NCI-H748 (cell line): ENCODE measurements at regions not wholly inside any gene's neighbourhood (a gene's known extent, or its start where the extent isn't known, plus 50 kb on each side); places are given as distances from the start of the nearest gene placed in this dataset.
"Not testable (repeated sequence)": the region's sequence is repeated elsewhere in the genome, so short reads cannot be mapped to it uniquely, and the experiment has no call there.

Experiments
- DNase-seq: peaks from one replicate; lab custom pipeline; 2025; ENCODE audit not compliant: unreplicated experiment; lab: John Stamatoyannopoulos, UW

DNA sequence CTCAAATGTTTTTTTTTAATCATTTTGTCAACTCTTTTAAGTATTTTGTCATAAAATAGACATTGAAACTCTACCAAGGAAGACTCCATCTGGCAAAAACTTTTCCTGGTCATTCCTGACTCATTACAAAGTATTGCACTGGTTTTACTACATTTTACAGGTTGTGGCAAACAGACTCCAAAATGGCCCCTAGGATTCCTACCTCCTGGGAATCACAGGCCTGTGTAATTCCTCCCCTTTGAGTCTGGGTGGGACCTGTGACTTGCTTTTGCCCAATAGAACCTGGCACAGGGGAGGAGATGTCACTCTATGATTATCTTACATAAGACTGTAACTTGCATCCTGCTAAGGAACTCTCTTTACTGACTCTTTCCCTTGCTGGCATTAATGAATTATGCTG lies 123.6 kb upstream of the KCNJ6 start:
- no peak for DNase-seq

GRCh38 chr21:38041493-38041892 lies 125.2 kb upstream of the KCNJ6 start:
- DNase-seq: no peak

DNA sequence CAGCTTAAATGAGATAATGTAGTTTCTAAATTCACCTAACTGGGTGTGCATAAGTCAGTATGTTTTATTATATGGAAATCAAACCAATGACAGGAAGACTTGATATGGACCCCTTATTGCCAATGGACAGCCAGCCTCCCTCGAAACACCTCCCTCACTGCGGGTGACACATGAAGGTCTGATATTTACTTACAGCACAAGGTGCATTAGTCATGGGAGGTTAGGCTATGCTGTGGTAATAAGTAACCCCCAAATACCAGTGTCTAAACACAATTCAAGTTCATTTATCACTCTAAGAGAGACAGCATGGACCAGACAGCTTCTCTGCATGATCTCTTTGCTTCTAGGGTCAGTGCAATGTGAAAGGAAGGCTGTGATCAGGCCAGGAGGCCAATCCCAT lies 126.0 kb upstream of the KCNJ6 start:
- DNase-seq: no peak

- peak; percentile 96 for DNase-seq
Observed at GRCh38 chr21:38048167-38048566, 131.9 kb upstream of the KCNJ6 start.

- DNase-seq: peak; percentile 92
Observed at GRCh38 chr21:38054334-38054733, 138.1 kb upstream of the KCNJ6 start.

DNA sequence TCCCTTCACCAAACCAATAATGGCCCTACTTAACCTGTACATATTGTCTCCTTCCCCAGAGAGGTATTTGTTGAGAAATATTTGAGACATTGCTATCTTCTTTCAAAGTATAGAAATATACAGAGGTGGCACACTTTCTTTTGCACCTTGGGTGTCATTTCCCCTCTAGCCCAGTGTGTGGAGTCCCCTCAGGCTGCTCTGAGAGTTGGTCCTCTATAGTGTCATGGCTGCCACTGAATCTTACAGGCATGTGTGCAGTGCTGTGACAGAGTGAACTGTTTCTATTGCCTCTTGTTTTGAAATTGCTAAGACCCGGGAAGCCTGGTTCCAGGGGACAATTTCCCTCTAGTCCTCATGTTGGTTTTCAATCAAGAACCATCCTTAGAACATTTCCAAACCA lies 140.2 kb upstream of the KCNJ6 start:
- no peak for DNase-seq

DNA sequence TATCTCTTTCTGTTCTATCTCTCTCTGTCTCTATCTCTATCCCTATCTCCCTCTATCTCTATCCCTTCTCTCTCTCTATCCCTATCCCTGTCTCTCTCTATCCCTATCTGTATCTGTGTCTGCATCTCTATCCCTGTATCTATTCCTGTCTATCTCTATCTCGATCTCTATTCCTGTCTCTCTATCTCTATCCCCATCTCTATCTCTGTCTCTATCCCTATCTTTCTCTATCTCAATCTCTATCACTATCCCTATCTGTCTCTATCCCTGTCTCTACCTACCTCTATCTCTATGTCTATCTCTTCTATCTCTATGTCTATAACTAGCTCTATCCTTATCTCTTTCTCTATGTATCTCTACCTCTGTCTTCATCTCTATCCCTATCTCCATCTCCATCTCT lies 141.4 kb upstream of the KCNJ6 start:
- DNase-seq: no peak

DNA sequence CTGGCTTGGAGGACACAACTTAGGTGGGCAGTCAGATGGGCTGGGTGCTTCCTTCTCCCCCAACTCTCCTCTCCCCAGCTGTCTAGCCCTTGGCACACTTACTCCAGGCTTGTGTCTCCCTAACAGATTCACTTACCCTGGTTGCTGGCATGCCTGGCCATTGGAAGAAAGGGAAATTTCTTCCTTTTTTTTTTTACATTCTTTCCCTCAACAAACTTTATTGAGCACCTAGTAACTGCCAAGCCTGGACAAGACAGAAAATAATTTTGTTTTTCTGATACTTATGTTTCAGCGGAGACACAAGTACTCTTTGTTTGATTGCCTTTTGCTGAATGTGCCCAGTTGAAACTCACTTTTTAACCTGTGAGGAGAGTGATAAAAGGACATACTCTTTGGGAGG lies 144.3 kb upstream of the KCNJ6 start:
- no peak for DNase-seq

DNA sequence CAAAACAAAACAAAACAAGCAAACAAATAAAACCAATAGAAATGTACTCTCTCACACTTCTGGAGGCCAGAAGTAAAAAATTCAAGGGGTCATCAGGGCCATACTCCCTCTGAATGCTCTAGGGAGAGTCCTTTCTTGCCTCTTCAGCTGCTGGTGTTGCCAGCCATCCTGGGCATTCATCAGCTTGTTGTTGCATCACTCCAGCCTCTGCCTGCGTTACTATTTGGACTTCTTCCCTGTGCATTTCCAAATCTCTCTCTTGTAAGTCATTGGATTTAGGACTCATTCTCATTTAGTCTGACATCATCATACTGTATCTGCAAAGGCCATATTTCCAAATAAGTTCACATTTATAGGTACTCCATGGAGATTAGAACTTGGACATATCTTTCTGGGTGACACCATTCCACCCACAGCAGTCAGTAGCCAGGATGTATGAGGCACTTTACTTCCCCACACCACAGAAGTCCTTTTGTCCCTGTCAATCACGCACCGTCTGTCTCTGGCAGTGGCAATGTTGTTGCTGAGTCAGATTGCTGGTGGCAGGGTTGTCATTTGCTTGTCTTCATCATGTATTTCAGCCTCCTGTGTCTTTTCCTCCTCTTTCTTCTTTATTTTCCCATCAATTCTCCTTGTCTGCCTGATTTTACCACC lies 151.0 kb upstream of the KCNJ6 start:
- no peak for DNase-seq

- DNase-seq: no peak
Observed at GRCh38 chr21:38072489-38072888, 156.2 kb upstream of the KCNJ6 start.

DNA sequence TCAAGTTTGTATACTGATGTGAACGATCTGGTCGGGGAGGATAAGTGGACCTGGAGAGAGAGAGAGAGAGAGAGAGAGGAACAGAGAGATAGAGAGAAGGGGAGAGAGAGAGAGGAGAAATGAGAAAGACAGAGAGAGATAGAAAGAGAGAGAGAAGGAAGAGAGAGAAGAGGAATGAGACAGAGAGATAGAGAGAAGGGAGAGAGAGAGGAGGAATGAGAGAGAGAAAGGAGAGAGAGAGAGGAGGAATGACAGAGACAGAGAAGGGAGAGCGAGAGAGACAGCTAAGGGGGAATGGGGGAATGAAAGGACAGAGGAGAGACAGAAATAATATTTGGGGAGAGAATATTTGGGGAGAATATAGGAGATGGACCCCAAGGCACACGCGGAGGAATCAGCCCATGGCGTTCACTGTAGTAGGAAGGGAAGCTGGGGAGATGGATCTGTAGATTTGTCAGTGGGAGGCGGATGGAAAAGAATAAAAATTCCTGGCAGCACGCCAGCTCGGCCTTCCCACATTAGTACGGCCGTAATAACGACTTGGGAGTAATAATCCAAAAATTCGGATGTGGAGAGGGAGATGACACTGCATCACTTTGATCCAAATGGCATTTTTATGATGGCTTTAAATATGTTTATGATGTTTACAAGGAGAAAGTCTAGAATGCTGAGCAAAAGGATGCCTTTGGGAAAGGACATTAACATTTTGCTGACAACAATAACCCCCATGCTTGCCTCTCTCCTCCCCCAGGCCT lies 159.8 kb upstream of the KCNJ6 start:
- DNase-seq: peak; percentile 37

DNA sequence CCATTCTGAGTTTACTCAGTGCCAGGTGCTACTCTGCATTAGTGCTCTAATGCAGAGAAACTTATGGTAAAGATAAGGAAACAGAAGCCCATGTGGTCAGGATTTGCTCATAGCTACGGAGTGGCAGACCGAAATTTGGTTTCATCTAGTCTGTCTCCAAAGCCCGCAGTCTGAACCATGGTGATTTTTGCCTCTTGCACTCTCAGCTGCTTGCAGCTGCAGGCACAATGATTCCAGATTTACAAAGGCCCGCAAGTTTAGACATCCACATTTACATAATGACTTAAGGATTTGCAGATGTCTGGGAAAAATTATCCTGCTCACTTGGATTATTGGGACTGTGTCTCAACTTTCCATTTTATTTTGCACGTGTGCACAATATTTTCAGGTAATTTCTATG lies 161.3 kb upstream of the KCNJ6 start:
- DNase-seq: no peak

- DNase-seq: no peak
Observed at GRCh38 chr21:38080888-38081287, 164.6 kb upstream of the KCNJ6 start.

GRCh38 chr21:38081708-38082107 lies 165.5 kb upstream of the KCNJ6 start:
- no peak for DNase-seq

- no peak for DNase-seq
Observed at GRCh38 chr21:38082936-38083485, 166.8 kb upstream of the KCNJ6 start.

- peak; percentile 47 for DNase-seq
Observed at GRCh38 chr21:38083535-38083934, 167.3 kb upstream of the KCNJ6 start.

DNA sequence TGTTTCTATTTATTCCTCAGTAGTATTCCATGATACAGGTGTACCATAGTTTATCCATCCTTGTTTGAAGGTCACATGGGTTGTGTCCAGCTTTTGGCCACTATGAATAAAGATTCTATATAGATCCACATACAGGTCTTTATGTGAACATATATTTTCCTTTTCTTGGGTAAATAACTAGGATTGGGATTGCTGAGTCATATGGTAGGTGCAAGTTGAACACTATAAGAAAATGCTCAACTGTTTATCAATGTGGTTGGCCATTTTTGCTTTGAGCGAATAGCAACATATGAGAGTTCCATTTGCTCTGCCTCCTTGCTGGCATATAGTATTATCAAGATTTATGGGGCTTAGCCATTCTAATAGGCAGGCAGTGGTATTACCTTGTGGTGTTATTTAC lies 170.2 kb upstream of the KCNJ15 start:
- DNase-seq: no peak

- no peak for DNase-seq
Observed at GRCh38 chr21:38088916-38089762, 167.7 kb upstream of the KCNJ15 start.

DNA sequence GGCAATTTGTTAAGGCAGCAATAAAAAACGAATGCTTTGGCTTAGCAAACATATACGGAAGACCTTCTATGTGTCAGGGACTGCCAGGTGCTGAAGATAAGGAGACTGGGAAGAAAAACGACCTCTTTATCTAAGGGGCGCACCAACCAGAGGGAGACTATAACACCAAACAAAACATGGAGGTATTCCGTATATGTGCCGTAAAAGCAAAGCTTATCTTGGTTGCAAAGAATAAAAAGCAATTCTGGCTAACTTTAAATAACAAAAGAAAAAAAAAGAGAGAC lies 167.1 kb upstream of the KCNJ15 start:
- no peak for DNase-seq

GRCh38 chr21:38091061-38091460 lies 165.7 kb upstream of the KCNJ15 start:
- DNase-seq: not testable (repeated sequence)

DNA sequence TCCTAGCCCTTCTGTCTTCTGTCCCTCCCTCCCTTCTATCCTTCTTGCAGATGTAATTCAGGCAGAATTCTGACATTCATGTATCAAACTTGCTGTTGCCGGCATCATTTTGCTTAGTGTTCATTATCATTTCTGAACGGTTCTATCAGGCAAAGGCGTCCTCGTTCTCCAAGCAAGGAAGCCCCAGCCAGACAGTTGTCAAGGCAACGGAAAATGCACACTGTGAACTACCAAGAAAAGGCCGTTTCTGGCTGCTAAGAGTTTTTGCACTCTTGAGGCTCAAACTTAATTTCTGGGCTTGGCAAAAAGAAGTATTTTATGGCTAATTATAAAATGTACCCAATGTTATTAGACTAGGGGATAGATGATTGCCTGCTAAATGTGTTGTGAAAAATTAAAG lies 164.7 kb upstream of the KCNJ15 start:
- no peak for DNase-seq

- no peak for DNase-seq
Observed at GRCh38 chr21:38095220-38095619, 161.6 kb upstream of the KCNJ15 start.
